K562 (cell line): ENCODE measurements at regions not wholly inside any gene's neighbourhood (a gene's known extent, or its start where the extent isn't known, plus 50 kb on each side); places are given as distances from the start of the nearest gene placed in this dataset.
A peak's percentile ranks its signal among the peaks of the same experiment; 100 is the strongest.

ENCODE experiments used
- ATAC-seq: fragments of 200-7000 bp; cut with Tn5 transposase; 3 replicates; pipeline ENCODE4 v1.9.1; 2020; ENCODE audit warnings: moderate library complexity
- BruUV-seq: library from RNA; stranded (reverse); fragments of 400-500 nt; replicated peaks from 2 replicates; lab custom pipeline; 2021; lab: Mats Ljungman, UMichigan
- CTCF ChIA-PET: fragments of 300-600 bp; formaldehyde crosslinking; extraction: SDS; loops from one replicate; lab custom pipeline; 2021; ENCODE audit warnings: low intra/inter-chr PET ratio; lab: Yijun Ruan, JAX
- POLR2A ChIA-PET: fragments of 300-600, 350-650 bp; sonication (Branson Sonifier 250); formaldehyde crosslinking; extraction: SDS; loops from one replicate; lab custom pipeline; 2021; ENCODE audit warnings: antibody characterized with exemption, inconsistent platforms; lab: Yijun Ruan, JAX
- DNase-seq, 4 experiments: peaks; one replicate each; pipeline versions ENCODE4 v3.0.0 to v3.0.0-alpha.2; 2011 to 2018; ENCODE audit warnings: low spot score in 3 of 4, mixed read lengths in 3 of 4; ENCODE audit errors: extremely low read depth in 1 of 4
- FAIRE-seq: peaks from 2 replicates; lab custom pipeline; 2011; peaks lifted over from hg19 to GRCh38; lab: Jason Lieb, UNC
- H2AFZ ChIP-seq: 2 replicates; pipeline ENCODE4 v1.6.0; 2011; ENCODE audit warnings: low read depth, low read length, control low read depth, inconsistent platforms
- H3K27ac ChIP-seq: fragments of 200-600 bp; 3 replicates; pipeline ENCODE4 v1.8.0; 2011; ENCODE audit warnings: low read depth, mild to moderate bottlenecking, control low read depth, inconsistent platforms, low read length, moderate library complexity, mixed read lengths; ENCODE audit errors: extremely low read depth
- H3K27me3 ChIP-seq, 2 experiments: fragments of 300-600 bp in 1 of 2; 2 replicates in 1 of 2; 3 replicates in 1 of 2; pipeline versions ENCODE4 v1.6.0 to v1.8.0; 2011; ENCODE audit warnings: inconsistent platforms in 2 of 2, low read length in 2 of 2, mild to moderate bottlenecking in 1 of 2, mixed read lengths in 1 of 2, moderate library complexity in 1 of 2; ENCODE audit not compliant: control insufficient read depth in 2 of 2, insufficient read depth in 2 of 2
- H3K36me3 ChIP-seq: fragments of 300-600 bp; 3 replicates; pipeline ENCODE4 v1.8.0; 2011; ENCODE audit warnings: mild to moderate bottlenecking, low read length, inconsistent platforms; ENCODE audit not compliant: control insufficient read depth, insufficient read depth
- H3K4me1 ChIP-seq, 2 experiments: fragments of 200-600 bp in 1 of 2; replicated peaks in 1 of 2; 2 replicates in 1 of 2; 3 replicates in 1 of 2; pipeline versions ENCODE4 v1.5.1 to v1.8.0; 2011; ENCODE audit warnings: inconsistent platforms in 2 of 2, low read length in 2 of 2, mild to moderate bottlenecking in 1 of 2, mixed read lengths in 1 of 2, moderate library complexity in 1 of 2; ENCODE audit not compliant: control insufficient read depth in 2 of 2, insufficient read depth in 2 of 2
- H3K4me2 ChIP-seq: 2 replicates; pipeline ENCODE4 v1.6.1; 2011; ENCODE audit warnings: low read length, control low read depth, inconsistent platforms, mixed read lengths; ENCODE audit not compliant: insufficient read depth
- H3K4me3 ChIP-seq: fragments of 200-600 bp; sonication (generic), shearing (Covaris generic); 2 replicates; pipeline ENCODE4 v1.5.1; 2016; ENCODE audit warnings: control low read depth, inconsistent platforms
- H3K79me2 ChIP-seq: fragments of 200-600 bp; 3 replicates; pipeline ENCODE4 v1.8.0; 2011; ENCODE audit warnings: low read length, inconsistent platforms; ENCODE audit not compliant: control insufficient read depth, insufficient read depth
- H3K9ac ChIP-seq, 2 experiments: 2 replicates each; pipeline versions ENCODE4 v1.6.0 to v1.6.1; 2011; ENCODE audit warnings: low read depth in 2 of 2, low read length in 2 of 2, control low read depth in 1 of 2, inconsistent platforms in 1 of 2, mild to moderate bottlenecking in 1 of 2, mixed read lengths in 1 of 2; ENCODE audit not compliant: insufficient read depth in 1 of 2
- H3K9me1 ChIP-seq: one replicate; pipeline ENCODE4 v1.6.0; 2011; ENCODE audit warnings: inconsistent platforms, mild to moderate bottlenecking, low read length, moderate library complexity; ENCODE audit not compliant: control insufficient read depth, insufficient read depth
- H3K9me3 ChIP-seq: replicated peaks from 2 replicates; pipeline ENCODE4 v1.5.1; 2011; ENCODE audit warnings: low read depth, low read length, inconsistent platforms; ENCODE audit not compliant: control insufficient read depth, insufficient read depth
- H4K20me1 ChIP-seq: replicated peaks from 2 replicates; pipeline ENCODE4 v1.6.1; 2011; ENCODE audit warnings: low read length, inconsistent platforms, mixed read lengths; ENCODE audit not compliant: control insufficient read depth, insufficient read depth
- CHD7 ChIP-seq: fragments of 200-600 bp; sonication (generic); IDR thresholded peaks from one replicate; pipeline ENCODE4 v1.6.1; 2012; ENCODE audit warnings: mild to moderate bottlenecking, low read depth, low read length, inconsistent platforms
- IRF9 ChIP-seq: fragments of 450-650 bp; IDR thresholded peaks from 2 replicates; pipeline ENCODE4 v1.6.1; 2016; ENCODE audit warnings: missing biosample characterization, missing genetic modification characterization
- KDM1A ChIP-seq, 2 experiments: fragments of 450-650 bp; IDR thresholded peaks; 2 replicates each; pipeline ENCODE4 v1.6.1; 2016; ENCODE audit warnings: mild to moderate bottlenecking in 2 of 2
- WGBS: fragments of 100-300 bp; shearing (Covaris generic); methylation state at CpG from one replicate; pipeline ENCODE4 v1.1.6; 2016; ENCODE audit warnings: low coverage, mixed read lengths; ENCODE audit not compliant: insufficient coverage; ENCODE audit errors: missing lambda C conversion rate; 5-methylcytosine and 5-hydroxymethylcytosine counted together
- in situ Hi-C: fragments of 300-500 bp; cut with MboI; formaldehyde crosslinking; loops from 4 replicates; pipeline ENCODE4 v1.15.0; 2018; ENCODE audit warnings: inconsistent platforms, mixed read lengths
- intact Hi-C: fragments of 100-400 bp; cut with micrococcal nuclease; formaldehyde crosslinking; loops from 2 replicates; pipeline ENCODE4 v1.14.2; 2022

- ATAC-seq (peak; percentile 69), DNase-seq (no peak), FAIRE-seq (peak; percentile 64)
- no peaks in the 10 kb centered on the region for H3K9me1 ChIP-seq
- peak overlapping the region; percentile 12; the same call in 1 of the 2 replicates for H3K4me2 ChIP-seq
- H3K4me3 ChIP-seq, result no peak overlapping the region
- no peaks in the 10 kb centered on the region for H3K36me3 ChIP-seq
- BruUV-seq, result no TSS peak
- H3K79me2 ChIP-seq, result no peaks in the 10 kb centered on the region
- TF ChIP-seq KDM1A (IDR thresholded peaks at IDR 0.05) (0 out of 4 replicates have a peak, but pooled peaks of 1 of the 2 experiments have one; percentile 15), CHD7 (no peak), IRF9 (tag) (no peak)
- TF ChIP-seq, all 486 proteins: peak for 1
- Histone ChIP-seq H3K27me3 (no peaks in the 10 kb centered on the region), H3K27ac (no peak overlapping the region), H3K4me1 (peaks cover 0 to 3% of the 10 kb centered on the region in 2 experiments; a peak in 2 of 5 replicates), H2AFZ (peak overlapping the region; percentile 24; the same call in 1 of the 2 replicates), H4K20me1 (no peaks in the 10 kb centered on the region), H3K9ac (no peak overlapping the region), H3K9me3 (no peaks in the 10 kb centered on the region)
- CTCF ChIA-PET, result no interaction called here
- intact Hi-C loops (no loop called here), in situ Hi-C loops (no loop called here)
- 14% methylated on average over 6 of the region's 6 CpGs for WGBS
- POLR2A ChIA-PET, result no interaction called here
Observed at GRCh38 chr5:126369995-126370731, 53.0 kb upstream of the GRAMD2B start.
